ENCODE measurements at regions not wholly inside any gene's neighbourhood (a gene's known extent, or its start where the extent isn't known, plus 50 kb on each side); places are given as distances from the start of the nearest gene placed in this dataset.

DNA sequence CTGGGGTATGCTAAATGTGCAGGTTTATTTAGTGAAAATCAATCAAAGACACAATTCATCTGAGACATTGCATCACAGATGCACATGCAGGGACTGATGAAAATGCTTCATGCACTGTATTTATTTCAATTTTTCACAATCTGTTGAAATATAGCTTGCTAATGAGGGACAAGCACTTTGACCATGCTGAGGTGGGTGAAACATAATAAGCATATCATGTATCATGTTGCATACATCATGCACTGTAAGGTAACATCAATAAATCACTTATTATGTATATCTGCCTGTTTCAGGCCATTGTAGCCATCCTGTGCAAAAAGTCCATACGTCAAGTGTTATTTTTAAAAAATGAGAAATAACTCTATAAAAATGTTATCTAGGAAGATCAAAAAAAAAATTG is 426.9 kb upstream of the PCDH15 start:
- no peak overlapping the region for H2AFZ ChIP-seq (ENCODE audit: low read depth, low read length)
- TF ChIP-seq EZH2 (IDR thresholded peaks at IDR 0.05; ENCODE audit: borderline replicate concordance, insufficient read depth, low read length, poor library complexity, severe bottlenecking) (no peak), MXI1 (conservative IDR thresholded peaks at IDR 0.05; ENCODE audit: poor library complexity, severe bottlenecking) (no peak), SMC3 (conservative IDR thresholded peaks at IDR 0.05; ENCODE audit: poor library complexity) (no peak), POLR2AphosphoS5 (IDR thresholded peaks at IDR 0.05) (no peak), EP300 (conservative IDR thresholded peaks at IDR 0.05; ENCODE audit: poor library complexity, severe bottlenecking) (no peak), TAF1 (IDR thresholded peaks at IDR 0.05; ENCODE audit: low read depth) (no peak), RAD21 (conservative IDR thresholded peaks at IDR 0.05) (no peak)
- TF ChIP-seq, protein P1, sequence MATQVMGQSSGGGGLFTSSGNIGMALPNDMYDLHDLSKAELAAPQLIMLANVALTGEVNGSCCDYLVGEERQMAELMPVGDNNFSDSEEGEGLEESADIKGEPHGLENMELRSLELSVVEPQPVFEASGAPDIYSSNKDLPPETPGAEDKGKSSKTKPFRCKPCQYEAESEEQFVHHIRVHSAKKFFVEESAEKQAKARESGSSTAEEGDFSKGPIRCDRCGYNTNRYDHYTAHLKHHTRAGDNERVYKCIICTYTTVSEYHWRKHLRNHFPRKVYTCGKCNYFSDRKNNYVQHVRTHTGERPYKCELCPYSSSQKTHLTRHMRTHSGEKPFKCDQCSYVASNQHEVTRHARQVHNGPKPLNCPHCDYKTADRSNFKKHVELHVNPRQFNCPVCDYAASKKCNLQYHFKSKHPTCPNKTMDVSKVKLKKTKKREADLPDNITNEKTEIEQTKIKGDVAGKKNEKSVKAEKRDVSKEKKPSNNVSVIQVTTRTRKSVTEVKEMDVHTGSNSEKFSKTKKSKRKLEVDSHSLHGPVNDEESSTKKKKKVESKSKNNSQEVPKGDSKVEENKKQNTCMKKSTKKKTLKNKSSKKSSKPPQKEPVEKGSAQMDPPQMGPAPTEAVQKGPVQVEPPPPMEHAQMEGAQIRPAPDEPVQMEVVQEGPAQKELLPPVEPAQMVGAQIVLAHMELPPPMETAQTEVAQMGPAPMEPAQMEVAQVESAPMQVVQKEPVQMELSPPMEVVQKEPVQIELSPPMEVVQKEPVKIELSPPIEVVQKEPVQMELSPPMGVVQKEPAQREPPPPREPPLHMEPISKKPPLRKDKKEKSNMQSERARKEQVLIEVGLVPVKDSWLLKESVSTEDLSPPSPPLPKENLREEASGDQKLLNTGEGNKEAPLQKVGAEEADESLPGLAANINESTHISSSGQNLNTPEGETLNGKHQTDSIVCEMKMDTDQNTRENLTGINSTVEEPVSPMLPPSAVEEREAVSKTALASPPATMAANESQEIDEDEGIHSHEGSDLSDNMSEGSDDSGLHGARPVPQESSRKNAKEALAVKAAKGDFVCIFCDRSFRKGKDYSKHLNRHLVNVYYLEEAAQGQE (IDR thresholded peaks at IDR 0.05; ENCODE audit: borderline replicate concordance), result no peak
- TF ChIP-seq, protein P2, sequence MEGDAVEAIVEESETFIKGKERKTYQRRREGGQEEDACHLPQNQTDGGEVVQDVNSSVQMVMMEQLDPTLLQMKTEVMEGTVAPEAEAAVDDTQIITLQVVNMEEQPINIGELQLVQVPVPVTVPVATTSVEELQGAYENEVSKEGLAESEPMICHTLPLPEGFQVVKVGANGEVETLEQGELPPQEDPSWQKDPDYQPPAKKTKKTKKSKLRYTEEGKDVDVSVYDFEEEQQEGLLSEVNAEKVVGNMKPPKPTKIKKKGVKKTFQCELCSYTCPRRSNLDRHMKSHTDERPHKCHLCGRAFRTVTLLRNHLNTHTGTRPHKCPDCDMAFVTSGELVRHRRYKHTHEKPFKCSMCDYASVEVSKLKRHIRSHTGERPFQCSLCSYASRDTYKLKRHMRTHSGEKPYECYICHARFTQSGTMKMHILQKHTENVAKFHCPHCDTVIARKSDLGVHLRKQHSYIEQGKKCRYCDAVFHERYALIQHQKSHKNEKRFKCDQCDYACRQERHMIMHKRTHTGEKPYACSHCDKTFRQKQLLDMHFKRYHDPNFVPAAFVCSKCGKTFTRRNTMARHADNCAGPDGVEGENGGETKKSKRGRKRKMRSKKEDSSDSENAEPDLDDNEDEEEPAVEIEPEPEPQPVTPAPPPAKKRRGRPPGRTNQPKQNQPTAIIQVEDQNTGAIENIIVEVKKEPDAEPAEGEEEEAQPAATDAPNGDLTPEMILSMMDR (IDR thresholded peaks at IDR 0.05; ENCODE audit: poor library complexity, severe bottlenecking), result no peak
- no peak overlapping the region for H3K4me2 ChIP-seq (ENCODE audit: low read length)

DNA sequence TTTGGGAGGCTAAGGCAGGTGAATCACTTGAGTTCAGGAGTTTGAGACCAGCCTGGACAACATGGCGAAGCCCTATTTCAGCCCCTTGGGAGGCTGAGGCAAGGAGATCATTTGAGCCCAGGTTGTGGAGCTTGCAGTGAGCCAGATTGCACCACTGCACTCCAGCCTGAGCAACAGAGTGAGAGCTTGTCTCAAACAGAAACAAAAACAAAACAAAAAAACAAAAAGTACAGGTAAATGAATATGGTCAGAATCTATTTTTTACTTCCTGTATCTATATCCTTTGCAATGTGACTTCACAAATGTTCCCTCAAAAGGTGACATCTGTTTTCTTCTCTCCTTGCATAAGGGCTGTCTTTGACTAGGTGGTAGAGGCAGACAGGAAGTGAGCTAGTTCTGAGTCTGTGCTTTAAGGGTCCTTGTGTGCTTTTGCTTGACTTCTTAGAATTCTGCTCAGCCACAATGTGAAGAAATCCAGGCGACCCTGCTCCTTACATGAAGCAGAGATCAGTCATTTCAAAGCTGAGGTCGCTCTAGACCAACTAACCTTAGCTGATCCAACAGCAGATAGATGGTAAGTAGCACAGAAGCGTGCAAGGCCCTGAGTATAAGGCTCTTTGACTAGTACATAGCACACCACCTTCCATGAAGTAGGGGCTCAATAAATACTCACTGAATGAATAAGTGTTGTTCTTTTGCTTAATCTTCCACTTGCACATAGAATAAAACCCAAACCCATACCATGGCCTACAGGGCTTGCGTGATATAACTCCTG is 423.2 kb upstream of the PCDH15 start:
- no peaks in the 10 kb centered on the region for H3K9me2 ChIP-seq (ENCODE audit: insufficient read depth, low read length)
- no peak overlapping the region for H3K4me3 ChIP-seq (ENCODE audit: low read length)
- H3K9ac ChIP-seq (ENCODE audit: low read length), result no peak overlapping the region
- H3K4me2 ChIP-seq (ENCODE audit: low read length), result no peak overlapping the region
- H3F3A ChIP-seq (ENCODE audit: insufficient read depth, low read length, poor library complexity, severe bottlenecking), result no peaks in the 10 kb centered on the region
- H3K36me3 ChIP-seq (ENCODE audit: insufficient read depth, low read length), result no peaks in the 10 kb centered on the region
- H3K79me2 ChIP-seq (replicated peaks; ENCODE audit: insufficient read depth, low read length), result no peaks in the 10 kb centered on the region
- no peaks in the 10 kb centered on the region for H3K27me3 ChIP-seq (ENCODE audit: insufficient read depth, low read depth, low read length)
- H2AFZ ChIP-seq (ENCODE audit: low read depth, low read length), result no peak overlapping the region
- H4K20me1 ChIP-seq (ENCODE audit: insufficient read depth), result no peaks in the 10 kb centered on the region
- no peaks in the 10 kb centered on the region for H3K9me3 ChIP-seq (ENCODE audit: low read length)
- no peak overlapping the region for H3K27ac ChIP-seq (ENCODE audit: low read length)
- no peak for TF ChIP-seq POLR2AphosphoS5 (IDR thresholded peaks at IDR 0.05)

More for the DNA sequence above, 426.9 kb upstream of the PCDH15 start:
- H3K79me2 ChIP-seq (replicated peaks; ENCODE audit: insufficient read depth, low read length), result no peaks in the 10 kb centered on the region
- H3K9ac ChIP-seq (ENCODE audit: low read length), result no peak overlapping the region
- no peaks in the 10 kb centered on the region for H4K20me1 ChIP-seq (ENCODE audit: insufficient read depth)
- H3K4me3 ChIP-seq (ENCODE audit: low read length), result no peak overlapping the region
- no peak overlapping the region for H3K27ac ChIP-seq (ENCODE audit: low read length)
- H3K9me3 ChIP-seq (ENCODE audit: low read length), result no peaks in the 10 kb centered on the region
- no peaks in the 10 kb centered on the region for H3F3A ChIP-seq (ENCODE audit: insufficient read depth, low read length, poor library complexity, severe bottlenecking)
- H3K36me3 ChIP-seq (ENCODE audit: insufficient read depth, low read length), result no peaks in the 10 kb centered on the region
- no peaks in the 10 kb centered on the region for H3K27me3 ChIP-seq (ENCODE audit: insufficient read depth, low read depth, low read length)
- H3K9me2 ChIP-seq (ENCODE audit: insufficient read depth, low read length), result no peaks in the 10 kb centered on the region

Data from neural cell (in vitro differentiated cells).